ENCODE measurements at regions not wholly inside any gene's neighbourhood (a gene's known extent, or its start where the extent isn't known, plus 50 kb on each side); places are given as distances from the start of the nearest gene placed in this dataset.

- Histone ChIP-seq H3F3A (replicated peaks; ENCODE audit: low read depth) (no peaks in the 10 kb centered on the region), H4K20me1 (replicated peaks; ENCODE audit: insufficient read depth) (no peaks in the 10 kb centered on the region), H3K27ac (ENCODE audit: low read depth) (no peak overlapping the region), H2AFZ (no peak overlapping the region), H3K4me3 (no peak overlapping the region), H3K36me3 (ENCODE audit: insufficient read depth) (no peaks in the 10 kb centered on the region), H3K79me2 (replicated peaks; ENCODE audit: insufficient read depth) (no peaks in the 10 kb centered on the region), H3K4me2 (no peak overlapping the region), H3K27me3 (ENCODE audit: insufficient read depth) (no peaks in the 10 kb centered on the region), H3K9me2 (ENCODE audit: insufficient read depth) (no peaks in the 10 kb centered on the region; the same call in 1 of the 2 replicates), H3K4me1 (ENCODE audit: insufficient read depth) (peaks cover 11% of the 10 kb centered on the region; the same call in 1 of the 2 replicates)
- Mint-ChIP-seq H3K36me3 (ENCODE audit: low read depth) (no peaks in the 10 kb centered on the region), H3K27me3 (ENCODE audit: insufficient read depth, low read depth, poor library complexity) (no peaks in the 10 kb centered on the region), H3K27ac (no peak overlapping the region), H3K9me3 (no peaks in the 10 kb centered on the region), H3K4me3 (no peak overlapping the region), H3K4me1 (peaks cover 23% of the 10 kb centered on the region)
- ATAC-seq (no peak), DNase-seq (ENCODE audit: low spot score) (no peak)
- no peak for TF ChIP-seq NANOG (IDR thresholded peaks at IDR 0.05; ENCODE audit: borderline replicate concordance)
- no peak for TF ChIP-seq POLR2AphosphoS5 (IDR thresholded peaks at IDR 0.05; ENCODE audit: low read depth)
- no peak for TF ChIP-seq ZNF462 (CRISPR knock-in tag; IDR thresholded peaks at IDR 0.05)
- TF ChIP-seq ZNF114 (CRISPR knock-in tag; IDR thresholded peaks at IDR 0.05) = no peak
- no peak for TF ChIP-seq JUNB (IDR thresholded peaks at IDR 0.05; ENCODE audit: unreplicated experiment)
- TF ChIP-seq, protein P1, sequence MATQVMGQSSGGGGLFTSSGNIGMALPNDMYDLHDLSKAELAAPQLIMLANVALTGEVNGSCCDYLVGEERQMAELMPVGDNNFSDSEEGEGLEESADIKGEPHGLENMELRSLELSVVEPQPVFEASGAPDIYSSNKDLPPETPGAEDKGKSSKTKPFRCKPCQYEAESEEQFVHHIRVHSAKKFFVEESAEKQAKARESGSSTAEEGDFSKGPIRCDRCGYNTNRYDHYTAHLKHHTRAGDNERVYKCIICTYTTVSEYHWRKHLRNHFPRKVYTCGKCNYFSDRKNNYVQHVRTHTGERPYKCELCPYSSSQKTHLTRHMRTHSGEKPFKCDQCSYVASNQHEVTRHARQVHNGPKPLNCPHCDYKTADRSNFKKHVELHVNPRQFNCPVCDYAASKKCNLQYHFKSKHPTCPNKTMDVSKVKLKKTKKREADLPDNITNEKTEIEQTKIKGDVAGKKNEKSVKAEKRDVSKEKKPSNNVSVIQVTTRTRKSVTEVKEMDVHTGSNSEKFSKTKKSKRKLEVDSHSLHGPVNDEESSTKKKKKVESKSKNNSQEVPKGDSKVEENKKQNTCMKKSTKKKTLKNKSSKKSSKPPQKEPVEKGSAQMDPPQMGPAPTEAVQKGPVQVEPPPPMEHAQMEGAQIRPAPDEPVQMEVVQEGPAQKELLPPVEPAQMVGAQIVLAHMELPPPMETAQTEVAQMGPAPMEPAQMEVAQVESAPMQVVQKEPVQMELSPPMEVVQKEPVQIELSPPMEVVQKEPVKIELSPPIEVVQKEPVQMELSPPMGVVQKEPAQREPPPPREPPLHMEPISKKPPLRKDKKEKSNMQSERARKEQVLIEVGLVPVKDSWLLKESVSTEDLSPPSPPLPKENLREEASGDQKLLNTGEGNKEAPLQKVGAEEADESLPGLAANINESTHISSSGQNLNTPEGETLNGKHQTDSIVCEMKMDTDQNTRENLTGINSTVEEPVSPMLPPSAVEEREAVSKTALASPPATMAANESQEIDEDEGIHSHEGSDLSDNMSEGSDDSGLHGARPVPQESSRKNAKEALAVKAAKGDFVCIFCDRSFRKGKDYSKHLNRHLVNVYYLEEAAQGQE (IDR thresholded peaks at IDR 0.05; ENCODE audit: unreplicated experiment) = no peak
- no peak for TF ChIP-seq CTCF (conservative IDR thresholded peaks at IDR 0.05; ENCODE audit: low read depth in 2 of 2)
- no peak for TF ChIP-seq EZH2 (IDR thresholded peaks at IDR 0.05; ENCODE audit: low read depth, unreplicated experiment)
- no peak for TF ChIP-seq EZH2phosphoT487 (IDR thresholded peaks at IDR 0.05; ENCODE audit: unreplicated experiment)
- no peak for TF ChIP-seq STAT1 (IDR thresholded peaks at IDR 0.05; ENCODE audit: unreplicated experiment)
- TF ChIP-seq CREB1 (CRISPR knock-in tag; IDR thresholded peaks at IDR 0.05; ENCODE audit: low read depth) = no peak
- TF ChIP-seq, protein P2, sequence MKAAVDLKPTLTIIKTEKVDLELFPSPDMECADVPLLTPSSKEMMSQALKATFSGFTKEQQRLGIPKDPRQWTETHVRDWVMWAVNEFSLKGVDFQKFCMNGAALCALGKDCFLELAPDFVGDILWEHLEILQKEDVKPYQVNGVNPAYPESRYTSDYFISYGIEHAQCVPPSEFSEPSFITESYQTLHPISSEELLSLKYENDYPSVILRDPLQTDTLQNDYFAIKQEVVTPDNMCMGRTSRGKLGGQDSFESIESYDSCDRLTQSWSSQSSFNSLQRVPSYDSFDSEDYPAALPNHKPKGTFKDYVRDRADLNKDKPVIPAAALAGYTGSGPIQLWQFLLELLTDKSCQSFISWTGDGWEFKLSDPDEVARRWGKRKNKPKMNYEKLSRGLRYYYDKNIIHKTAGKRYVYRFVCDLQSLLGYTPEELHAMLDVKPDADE (IDR thresholded peaks at IDR 0.05) = no peak
- TF ChIP-seq ZNF331 (CRISPR knock-in tag; IDR thresholded peaks at IDR 0.05; ENCODE audit: low read depth) = no peak
Observed at GRCh38 chr14:85317491-85318021, 212.4 kb upstream of the FLRT2 start.

Data from GM23338 (cell line).